DMS153 treated with DMSO at 0.1 percent for 48 hours (cell line): ENCODE measurements at regions not wholly inside any gene's neighbourhood (a gene's known extent, or its start where the extent isn't known, plus 50 kb on each side); places are given as distances from the start of the nearest gene placed in this dataset.

Experiments
- DNase-seq: peaks from one replicate; lab custom pipeline; 2025; ENCODE audit not compliant: unreplicated experiment; lab: John Stamatoyannopoulos, UW

DNA sequence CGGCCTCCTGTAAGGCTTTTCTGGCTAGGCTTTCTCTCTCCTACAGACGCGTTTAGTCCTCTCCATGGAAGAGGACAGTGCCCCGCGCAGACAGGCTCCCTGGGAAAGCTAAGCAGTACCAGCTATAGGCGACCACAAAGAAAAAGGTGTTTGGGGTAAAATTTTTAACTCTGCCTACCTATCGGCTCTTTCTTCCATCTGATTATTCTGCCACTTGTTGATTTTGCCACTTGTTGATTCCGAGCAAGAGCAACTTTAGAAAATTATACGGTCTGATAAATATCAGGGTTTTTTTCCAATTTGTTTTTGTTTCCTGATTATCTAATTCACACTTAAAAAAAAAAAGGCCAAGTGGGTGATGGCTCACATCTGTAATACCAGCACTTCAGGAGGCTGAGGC, 1600.5 kb upstream of the TENM3 start:
- DNase-seq, result no peak

DNA sequence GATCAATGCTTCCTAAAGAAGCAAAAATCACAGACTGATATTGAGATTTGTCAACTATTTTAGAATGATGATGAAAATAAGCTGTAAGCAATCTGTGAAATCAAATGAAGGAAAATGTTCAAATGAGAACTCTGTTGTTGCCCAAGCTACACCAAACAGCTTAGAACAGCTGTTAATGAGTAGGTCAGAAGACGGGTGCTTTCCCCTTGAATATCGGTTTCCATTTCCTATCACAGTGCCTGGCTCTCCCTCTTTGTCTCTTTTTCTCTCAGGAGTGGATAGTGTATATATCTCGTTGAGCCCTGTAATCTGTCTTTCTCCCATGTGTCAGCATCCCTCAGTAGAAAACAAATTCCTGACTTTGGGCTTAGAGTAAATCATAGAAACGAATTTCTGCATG, 1592.9 kb upstream of the TENM3 start:
- no peak for DNase-seq

DNA sequence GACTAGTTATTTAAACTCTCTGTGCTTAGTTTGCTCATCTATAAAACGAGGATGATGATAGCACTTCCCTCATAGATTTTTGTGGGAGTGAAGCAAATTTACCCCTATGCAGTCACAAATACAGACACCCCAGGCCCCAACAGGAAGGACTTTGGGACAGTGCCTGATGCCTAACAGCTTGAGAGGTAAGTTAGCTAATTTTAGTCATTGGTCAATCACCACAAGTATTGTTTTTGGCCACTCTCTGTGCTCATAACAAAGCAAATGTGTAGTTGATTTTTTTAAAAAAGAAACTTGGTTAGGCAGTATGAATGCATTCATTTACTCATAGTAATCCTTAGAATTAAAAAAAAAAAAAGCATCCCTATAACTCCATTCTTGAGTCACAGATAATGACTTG, 1590.7 kb upstream of the TENM3 start:
- DNase-seq, result no peak

DNA sequence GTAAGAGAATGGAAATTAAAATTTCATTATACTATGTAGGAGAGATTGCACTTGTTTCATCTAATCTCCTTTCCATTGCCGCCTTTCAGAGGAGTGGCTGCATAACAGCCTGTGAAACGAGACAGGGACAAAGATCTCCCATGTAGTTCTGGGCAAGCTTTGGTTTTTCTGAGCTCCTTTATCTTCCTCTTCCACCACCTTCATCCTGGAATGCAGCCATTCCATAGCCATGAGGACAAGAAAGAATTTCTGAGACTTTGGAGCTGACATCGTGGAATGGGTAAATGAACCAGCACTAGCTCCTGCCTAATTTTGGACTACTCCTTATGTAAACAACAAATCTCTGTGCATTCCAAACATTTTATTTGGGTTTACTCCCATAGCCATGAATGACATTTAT, 1587.3 kb upstream of the TENM3 start:
- no peak for DNase-seq

DNA sequence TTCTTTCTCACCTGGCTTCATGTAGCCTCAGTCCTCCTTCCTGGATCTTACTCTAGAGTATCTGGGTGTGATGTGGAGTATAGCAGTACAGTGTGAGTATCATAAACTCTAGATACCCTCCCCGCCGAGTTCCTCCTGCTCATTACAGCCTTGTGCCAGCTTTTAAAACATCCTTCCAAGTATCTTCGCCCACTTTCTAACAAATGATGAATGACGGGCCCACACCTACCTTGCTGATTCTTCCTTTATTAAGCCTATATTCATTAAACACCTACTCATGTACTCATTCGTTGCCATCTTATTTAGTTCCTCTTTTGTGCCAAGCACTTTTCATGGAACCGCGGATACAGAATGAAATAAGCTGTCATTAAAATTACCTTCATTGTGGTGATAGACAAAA, 1585.3 kb upstream of the TENM3 start:
- DNase-seq, result no peak

DNA sequence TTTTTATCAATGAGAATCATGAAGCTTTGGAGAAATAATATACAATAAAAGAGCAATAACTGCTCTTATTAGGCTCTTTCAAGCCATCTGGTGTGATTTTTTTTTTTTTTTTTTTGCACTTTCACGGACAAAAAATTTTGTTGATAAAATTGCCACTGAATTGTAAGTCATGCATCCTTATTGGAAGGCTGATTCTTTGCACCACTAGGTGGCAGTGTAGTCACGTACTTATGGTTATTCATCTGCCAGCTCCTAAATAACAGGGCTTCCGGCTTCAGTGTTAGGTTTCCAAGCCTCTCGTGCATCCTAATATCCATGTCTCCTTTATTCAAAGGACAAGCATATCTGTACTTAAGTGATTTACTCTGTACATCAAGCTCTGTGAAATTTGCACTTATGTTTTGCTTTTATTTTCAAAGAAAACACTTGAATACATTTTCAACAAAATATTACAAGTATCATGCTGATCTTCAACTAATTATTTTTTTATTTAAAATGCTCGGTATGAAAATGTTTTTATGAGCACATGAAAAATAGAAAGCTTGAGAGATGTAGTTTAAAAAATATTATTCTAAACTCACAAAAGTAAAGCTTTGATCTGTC, 1578.3 kb upstream of the TENM3 start:
- peak; percentile 87 for DNase-seq

DNA sequence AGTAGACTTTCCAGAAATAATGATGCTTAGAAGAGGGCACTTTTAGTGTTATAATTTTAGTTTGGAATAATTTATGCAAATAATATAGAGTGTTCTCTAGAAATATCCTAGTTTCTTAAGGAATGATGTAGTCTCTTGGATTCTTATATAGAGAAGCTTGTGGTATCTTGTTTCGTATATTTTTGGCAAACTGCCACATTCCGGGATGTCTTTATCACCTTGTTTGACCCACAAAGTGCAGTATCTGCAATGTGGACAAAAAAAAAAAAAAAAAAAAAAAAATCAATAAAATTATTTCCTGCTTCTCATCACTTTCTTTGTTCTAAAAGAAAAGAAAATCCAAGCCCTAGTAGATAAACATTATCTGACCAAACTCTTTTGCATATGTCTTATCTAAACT, 1577.7 kb upstream of the TENM3 start:
- peak; percentile 13 for DNase-seq

DNA sequence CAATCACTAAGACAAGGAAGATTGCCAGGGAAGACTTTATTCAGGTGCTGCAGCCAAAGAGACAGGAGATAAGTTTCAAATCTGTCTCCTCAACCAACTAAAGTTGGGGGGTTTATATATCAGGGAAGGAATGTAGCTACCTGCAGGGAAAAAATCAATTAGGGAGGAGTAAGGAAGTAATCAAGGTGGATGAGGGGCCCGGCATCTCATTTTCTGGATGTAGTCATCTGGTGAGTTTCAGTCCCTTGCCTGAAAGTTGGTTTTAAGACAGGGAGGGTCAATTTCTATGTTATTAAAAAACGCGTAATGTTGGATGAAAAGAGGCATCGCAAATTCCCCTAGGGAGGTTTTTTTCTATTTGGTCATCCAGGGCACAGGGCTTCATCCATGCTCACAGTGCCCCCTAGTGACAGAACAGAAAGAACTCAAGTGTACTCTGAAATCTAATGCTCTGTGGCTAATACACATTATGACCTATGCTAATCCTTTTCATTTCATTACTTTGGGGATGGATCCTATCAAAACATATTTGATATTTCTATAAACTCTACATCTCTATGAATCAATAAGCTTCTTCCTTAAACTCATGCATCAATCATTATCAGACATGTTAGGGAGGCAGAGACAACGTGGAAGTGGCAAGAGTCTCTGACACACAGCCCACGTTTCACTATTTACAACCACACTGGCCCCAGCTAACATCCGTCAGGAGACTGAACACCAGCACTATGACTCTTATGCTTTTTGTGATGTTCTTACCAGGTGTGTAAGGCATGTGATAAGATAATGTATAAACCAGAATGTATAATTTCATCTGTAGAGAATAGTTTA, 1577.0 kb upstream of the TENM3 start:
- peak; percentile 80 for DNase-seq

DNA sequence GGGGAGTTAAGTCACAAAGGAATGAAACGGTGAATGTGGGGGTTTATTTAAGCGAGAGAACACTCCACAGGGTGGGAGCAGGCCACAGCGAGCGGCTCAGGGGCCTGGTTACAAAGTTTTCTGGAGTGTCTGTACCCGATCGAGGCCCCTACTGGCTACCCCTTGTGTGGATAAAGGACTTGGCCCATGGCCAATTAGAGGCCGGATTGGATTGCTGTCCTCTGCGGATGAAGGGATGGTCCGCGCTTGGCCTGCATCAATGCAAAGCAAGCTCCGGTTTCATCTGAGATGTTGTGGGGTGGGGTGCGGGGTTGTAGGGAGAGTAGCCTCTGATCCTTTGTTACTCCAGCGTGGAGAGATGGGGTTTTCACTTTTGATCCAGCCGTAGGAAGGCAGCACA, 1574.5 kb upstream of the TENM3 start:
- no peak for DNase-seq

DNA sequence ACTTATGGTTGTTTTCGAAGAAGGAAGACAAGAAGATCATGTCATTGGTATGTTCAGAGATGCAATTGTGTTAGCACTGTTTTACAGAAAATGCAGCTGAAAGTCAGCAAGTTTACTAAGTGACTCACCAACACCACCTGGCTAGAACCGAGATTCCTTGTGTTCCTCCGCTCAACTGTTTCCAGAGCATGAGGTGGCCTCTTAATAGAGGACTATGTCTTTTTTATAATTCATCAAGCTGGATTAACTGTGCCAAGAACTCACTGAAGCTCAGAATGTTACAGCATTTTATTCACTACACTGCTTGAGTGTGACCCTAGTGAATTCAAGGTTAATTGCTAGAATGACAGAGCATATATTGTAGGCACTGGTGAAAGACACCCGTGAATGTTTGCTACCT, 1573.5 kb upstream of the TENM3 start:
- no peak for DNase-seq

DNA sequence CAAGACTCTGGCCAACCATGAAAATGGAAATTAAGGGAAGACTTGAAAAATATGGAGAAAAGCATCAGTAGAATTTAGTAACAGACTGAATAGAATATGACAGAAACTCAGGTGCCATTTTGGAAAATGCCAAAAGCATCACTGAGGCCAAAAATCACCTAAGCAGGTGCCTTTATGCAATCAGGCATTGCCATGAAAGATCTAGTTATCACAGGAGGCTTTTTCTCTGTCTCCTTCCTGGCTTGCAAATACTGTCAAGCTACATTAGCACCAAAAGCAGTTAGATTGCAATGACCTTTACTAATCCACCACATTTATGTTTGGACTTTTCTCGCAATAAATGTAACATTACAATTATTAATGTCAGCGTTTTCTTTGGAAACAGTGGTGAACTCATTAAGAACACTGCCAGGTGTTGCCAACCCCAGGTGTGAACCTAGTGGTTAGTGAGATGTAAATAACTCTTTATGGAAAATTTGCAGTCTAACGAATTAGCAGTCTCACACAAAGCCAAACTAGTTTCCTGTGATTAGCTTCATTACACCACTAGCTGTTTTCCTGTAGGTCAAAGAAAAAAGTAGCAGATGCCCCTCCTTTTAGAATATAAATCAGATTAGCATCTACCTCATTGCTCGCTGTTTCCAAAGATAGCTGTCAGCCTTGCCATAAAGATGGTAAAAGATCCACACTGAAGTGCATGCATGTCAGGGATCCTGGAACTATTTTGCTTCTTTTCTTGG, 1568.4 kb upstream of the TENM3 start:
- no peak for DNase-seq

DNA sequence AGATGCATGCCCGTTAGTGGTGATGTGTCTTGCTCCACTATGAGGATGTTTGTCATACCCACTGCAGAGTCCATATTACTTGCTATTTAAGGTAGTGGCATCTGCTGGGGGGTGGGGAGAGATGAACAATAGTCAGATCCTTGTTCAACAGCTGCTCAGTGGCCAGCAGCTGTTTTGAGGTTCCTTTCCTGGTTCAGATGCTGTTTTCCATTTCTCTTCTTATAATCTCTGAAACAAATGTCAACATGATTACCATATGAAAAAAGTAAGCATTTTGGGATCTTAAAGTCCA, 1567.9 kb upstream of the TENM3 start:
- no peak for DNase-seq

DNA sequence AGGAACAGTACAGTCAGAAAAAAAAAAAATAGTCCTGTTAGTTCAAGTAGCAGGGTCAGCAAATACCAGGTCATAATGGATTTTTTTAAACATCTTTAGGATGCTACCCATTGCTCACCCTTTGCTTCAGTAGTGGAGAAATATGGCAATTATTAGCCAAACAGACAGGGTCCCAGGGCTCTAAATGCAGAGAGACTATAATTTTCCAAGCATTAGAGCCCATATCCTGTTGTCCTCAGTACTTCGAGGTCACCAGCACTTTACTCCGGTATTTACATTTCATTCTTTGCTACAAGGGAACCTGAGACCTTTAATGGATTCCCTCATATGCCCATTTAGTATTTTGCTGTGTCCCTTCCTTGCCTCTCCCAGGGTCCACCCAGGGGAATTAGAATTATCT, 1562.9 kb upstream of the TENM3 start:
- DNase-seq, result no peak

DNA sequence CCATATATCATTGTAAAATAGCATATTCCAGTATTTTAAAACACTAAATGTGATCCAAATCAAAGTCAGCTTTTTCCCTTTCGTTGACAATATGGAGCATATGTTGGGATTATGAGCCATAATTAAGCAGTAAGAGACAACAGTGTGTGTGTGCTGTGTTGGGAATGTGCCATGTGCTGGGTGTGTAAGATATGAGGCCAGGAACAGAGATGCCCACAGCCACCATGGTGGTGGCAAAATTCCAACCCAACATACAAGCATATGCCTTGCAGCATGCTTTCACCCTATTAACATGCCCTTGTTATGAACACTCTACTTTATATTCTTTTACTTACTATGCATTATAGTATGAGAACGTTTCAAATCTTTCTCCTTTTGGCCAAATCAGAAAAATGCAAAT, 1560.4 kb upstream of the TENM3 start:
- no peak for DNase-seq

DNA sequence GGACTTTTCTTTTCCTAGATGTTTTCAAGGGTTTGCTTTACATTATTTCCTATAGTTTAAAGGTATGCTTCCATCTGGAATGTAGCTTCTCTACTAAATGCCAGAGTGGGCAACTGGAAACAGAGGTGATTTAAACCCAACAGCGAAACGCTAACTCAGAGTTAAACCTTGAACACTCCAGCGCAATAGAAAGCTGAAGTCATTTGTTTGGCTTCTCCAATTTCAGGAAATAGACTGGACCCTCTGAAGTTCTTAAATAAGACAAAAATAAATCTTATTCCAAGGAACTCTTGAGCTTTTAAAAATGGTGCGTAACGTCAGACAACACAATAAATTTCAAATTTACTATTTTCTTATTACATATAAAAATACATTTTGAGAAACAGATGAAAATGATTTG, 1560.0 kb upstream of the TENM3 start:
- DNase-seq, result no peak

DNA sequence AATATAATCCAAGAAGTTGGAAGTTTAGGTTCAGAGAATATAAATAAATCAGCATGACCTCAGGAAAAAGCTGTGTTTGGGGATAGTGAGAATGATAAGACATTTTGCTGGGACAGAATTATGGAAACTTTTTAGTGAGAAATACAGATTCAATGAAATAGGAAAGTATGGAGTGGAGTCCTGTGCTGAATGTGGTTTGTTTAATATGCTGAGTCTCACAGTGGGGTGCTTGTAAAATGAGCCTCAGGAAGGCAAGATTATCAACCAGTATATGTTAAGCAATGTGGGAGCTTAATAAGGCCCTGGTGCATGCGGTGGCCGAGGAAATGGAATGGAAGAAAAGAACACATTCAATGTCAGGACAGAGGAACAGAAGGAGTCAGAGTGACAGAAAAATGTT, 1554.7 kb upstream of the TENM3 start:
- DNase-seq, result no peak

DNA sequence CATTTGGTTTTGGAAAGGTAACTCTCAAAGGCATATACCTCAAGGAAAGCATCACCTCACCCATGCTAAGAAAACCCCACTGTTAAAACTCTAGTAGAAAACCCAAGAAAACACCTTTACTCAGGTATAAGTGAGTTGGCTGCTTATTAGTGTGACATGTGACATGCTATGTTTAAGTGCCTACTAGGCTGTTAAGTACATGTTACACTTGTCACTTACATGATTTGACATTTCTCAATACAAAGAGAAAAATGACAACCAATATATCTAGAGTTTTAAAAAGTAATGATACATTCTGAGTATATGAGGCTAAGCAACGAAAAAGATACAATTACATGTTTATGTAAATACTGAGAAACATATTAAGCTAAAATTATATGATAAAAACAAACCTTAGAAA, 1548.3 kb upstream of the TENM3 start:
- DNase-seq, result no peak

DNA sequence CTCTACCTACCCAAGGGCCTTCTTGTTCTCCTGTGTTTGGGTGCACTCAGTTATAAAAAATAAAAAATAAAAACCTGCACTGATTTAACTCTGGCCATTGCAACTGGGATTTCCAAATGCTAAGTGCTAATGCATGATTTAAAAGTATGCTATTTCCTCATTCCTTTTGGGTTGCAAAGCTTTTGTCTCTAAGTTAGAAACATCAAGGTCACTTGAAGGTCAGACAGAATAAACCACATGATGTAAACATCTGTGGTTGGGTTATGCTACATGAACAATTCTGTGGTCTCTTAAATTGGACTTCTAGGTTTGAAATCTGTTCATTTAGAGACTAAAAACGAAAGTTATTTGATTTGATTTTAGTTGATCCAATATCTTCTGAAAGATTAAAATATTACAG, 1547.4 kb upstream of the TENM3 start:
- no peak for DNase-seq

DNA sequence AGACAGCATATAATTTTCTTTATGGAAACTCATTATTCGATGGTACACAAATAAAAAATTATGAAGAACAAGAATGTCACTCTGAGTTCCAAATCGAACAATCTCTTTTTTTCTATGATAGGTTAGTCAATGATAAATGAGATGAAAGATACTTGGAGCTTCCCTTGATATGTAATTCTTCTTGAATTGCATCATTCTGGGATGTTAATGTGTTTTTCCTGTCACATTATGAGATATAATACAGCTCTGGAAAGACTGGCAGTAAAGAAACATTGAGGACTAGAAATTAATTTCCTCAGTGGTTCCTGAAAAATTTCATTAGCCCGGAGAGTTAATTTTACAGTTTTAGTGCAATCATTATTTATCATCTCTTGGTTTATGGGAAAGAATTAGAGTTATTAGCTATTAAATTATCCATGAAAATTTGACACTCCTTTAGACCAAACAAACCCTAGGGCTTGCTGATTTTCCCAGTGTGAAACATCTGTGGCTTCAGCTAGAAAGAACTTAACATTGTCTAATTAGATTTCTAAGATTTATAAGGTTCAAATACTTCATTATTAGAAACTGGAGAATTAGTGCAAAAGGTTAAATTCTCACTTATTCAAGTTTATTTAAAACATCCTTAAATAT, 1546.6 kb upstream of the TENM3 start:
- DNase-seq, result no peak

DNA sequence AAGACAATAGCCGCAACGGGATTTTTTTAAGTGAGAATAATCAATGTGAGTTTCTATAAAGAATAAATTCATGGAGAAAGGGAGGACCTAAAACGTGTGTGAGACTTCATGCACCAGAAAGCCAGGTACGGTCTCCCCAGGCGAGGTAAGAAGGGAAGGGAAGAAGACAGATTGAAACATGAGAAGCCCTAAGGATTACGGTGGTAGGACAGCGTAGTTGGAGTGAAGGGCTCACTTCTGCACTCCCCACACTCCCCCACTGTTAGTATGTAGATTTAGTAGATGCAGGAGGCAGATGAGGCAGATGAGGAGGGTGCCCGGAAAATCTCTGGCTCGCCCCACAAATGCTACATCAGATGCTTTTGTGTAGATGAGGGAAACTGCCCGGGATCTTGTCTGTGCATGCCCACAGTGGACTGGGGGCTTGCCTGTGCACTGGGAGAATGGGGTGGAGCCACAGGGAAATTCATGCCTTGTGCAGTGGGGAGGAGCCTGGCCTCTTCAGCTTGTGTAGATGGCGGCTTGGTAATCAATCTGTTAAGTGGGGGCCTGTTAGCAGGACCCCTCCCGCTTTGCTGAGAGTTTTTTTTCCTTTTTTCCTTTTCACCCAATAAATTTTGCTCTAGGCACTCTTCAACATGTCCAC, 1544.5 kb upstream of the TENM3 start:
- no peak for DNase-seq

DNA sequence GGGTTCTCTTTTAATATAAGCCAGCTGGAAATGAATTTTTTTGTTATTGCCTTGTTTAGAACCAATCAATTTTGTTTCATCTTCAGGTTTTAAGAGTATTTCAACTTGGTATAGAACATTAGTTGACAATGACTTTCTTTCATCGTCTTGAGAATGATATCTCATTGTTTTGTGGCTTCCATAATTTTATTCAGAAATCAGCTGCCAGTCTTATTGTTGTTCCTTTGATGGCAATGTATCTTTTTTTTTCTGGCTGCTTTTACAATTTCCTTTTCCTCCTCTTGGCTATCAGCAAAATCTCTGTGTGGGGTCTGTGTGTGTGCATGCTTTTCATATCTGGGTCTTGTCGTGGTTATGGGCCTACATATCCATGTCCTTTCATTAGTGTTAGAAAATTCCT, 1536.4 kb upstream of the TENM3 start:
- DNase-seq, result no peak
